ENCODE measurements at regions not wholly inside any gene's neighbourhood (a gene's known extent, or its start where the extent isn't known, plus 50 kb on each side); places are given as distances from the start of the nearest gene placed in this dataset.

DNA sequence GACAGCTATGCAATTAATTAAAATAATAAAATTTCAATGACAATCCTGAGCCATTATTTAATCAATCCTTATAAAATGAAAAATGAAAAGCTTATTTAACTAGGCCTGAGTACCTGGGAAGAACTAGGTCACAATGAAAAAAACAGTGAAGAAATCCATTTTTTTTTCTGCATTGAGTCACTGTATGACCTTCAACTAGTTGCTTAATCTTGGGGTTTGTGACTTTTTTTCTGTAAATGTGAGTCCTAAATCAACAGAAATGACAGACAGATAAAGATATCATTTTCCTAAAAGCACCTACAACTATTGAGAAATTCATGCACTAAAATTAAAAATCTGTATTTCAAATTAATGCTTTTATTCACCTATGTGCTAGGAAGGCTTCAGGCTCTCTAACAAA is 96.8 kb downstream of the TMEM26 start:
- intact Hi-C loops (cut with DNase I) = no loop called here
- DNase-seq (ENCODE audit: missing footprints) = no peak
- ATAC-seq = no peak

DNA sequence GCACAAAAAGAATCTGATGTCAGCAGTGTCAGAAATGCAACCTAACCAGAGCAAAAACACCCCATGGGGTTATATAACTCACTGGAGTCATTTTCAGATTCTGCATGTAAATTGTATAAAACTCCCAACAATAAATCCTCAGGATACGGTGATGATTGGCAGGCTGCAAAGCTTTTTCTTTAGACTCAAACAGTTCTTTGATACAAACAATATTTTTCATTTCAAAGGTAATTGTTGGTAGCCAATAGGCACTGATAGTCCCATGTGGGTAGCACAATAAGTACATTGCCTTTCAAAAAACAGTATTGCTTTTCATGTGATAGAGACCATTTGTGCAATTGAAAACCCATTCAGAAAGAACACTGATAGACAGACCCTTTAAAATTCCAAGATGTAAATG is 98.0 kb downstream of the TMEM26 start:
- intact Hi-C loops (cut with DNase I) = no loop called here

DNA sequence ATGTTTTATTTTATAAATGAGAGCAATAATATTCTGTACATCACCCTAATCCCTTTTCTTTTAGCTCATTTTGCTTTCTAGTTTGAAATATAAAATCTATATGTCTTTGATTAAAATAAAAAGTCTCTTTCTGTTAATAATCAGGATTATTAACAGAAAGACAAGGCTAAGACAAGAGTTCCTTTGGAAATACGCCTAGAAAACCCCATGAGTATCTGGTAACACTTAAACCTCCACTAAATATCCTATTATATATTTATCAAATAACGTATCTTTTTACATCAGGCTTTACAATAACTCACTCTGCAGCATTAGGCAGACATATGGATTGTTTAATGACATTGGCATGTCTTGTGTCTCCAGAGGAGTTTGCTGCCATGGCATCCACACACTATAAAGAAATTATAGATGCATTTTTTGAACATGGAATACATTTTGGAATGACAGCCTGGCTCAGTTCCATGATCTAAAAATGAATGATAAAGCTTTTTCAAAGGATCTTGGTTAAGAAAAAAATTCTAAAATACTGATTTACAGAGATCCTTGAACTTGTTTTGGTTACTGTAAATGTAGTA is 98.7 kb downstream of the TMEM26 start:
- DNase-seq (ENCODE audit: missing footprints) = no peak
- intact Hi-C loops (cut with DNase I) = no loop called here
- ATAC-seq = no peak

More for the DNA sequence above, 98.0 kb downstream of the TMEM26 start:
- ATAC-seq (no peak), DNase-seq (ENCODE audit: missing footprints) (no peak)

DNA sequence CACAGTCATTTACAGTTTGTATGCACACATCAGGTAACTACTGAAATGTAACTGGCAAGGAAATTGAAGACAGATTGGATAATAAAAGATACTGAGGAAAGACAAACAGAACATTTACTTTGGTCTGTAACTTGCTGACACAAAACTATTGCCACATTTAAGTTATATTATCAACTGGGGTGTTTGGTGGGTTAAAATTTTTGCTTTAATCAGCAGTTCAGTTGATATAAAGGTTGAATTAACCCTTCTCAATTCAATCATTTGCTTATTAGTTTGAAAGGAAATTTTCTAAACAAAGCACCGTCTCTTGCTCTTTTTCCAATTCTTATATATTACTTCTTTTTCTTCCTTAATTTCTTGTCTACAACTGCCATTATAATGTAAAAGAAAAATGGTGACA is 102.4 kb downstream of the TMEM26 start:
- no peak for DNase-seq (ENCODE audit: missing footprints)
- ATAC-seq = no peak
- intact Hi-C loops (cut with DNase I) = no loop called here

DNA sequence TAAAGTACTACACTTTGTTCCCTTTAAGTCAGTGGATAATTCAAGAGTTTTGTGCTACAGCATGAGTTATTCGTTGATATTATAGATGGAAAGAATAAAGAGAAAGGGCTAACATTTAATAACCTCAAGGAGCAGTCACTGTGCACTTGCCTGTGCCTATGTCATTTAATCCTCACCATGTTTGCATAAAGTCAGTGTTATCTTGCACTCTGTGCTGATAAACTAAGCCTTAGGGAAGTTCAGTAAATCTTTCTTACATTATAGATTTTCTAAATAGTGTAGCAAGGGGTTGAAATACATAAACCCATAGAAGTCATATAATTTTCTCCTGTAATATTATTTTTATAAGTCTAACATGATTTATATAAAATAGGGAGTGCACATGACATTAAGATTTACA is 103.1 kb downstream of the TMEM26 start:
- DNase-seq (ENCODE audit: missing footprints) (no peak), ATAC-seq (no peak)
- intact Hi-C loops (cut with DNase I) = no loop called here

DNA sequence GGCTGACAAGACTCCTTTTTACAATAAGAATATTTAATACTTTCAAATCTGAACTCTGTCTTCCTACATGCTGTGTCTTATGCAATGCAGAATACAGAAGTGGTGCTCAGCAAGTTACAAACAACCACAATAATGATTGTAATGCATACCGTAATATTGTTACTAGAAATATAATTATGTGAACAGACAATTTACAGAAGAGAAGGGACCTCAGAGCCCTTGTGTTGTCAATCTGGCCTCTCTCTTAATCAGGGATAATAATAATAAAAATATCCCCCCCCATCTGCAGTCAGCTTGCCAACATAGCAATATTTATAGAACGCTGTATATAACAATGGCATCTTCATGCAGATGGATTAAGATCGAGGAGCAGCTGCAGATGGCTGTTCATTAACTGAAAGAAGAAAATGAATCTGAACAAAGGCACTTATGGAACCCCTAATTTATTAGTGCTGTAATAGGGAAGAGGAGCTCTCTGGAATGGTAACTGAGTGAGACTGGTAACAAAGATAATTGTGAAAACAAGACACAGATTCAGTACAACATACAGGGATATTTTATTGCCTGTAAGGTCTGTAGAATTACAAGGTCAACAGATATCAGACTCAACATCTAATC is 106.3 kb downstream of the TMEM26 start:
- intact Hi-C loops (cut with DNase I) = no loop called here
- no peak for DNase-seq (ENCODE audit: missing footprints)
- ATAC-seq = no peak

DNA sequence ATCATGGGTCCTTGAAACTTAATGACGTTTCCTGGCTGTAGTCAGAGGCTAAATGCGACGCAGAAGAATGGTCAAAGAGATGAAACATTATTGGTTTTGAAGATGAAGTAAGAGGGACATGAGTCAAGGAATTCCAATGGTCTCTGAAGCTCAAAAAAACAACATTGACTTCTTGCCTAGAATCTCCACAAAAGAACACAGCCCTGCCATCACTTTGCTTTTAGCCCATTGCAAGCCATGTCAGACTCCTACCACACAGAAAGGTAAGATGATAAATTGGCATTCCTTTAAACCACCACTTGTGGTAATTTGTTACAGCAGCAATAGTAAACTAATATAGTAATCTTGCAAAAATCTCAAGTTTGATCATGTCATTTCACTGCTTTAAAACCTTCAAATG is 109.4 kb downstream of the TMEM26 start:
- ATAC-seq = no peak
- DNase-seq (ENCODE audit: missing footprints) = no peak
- intact Hi-C loops (cut with DNase I) = no loop called here

DNA sequence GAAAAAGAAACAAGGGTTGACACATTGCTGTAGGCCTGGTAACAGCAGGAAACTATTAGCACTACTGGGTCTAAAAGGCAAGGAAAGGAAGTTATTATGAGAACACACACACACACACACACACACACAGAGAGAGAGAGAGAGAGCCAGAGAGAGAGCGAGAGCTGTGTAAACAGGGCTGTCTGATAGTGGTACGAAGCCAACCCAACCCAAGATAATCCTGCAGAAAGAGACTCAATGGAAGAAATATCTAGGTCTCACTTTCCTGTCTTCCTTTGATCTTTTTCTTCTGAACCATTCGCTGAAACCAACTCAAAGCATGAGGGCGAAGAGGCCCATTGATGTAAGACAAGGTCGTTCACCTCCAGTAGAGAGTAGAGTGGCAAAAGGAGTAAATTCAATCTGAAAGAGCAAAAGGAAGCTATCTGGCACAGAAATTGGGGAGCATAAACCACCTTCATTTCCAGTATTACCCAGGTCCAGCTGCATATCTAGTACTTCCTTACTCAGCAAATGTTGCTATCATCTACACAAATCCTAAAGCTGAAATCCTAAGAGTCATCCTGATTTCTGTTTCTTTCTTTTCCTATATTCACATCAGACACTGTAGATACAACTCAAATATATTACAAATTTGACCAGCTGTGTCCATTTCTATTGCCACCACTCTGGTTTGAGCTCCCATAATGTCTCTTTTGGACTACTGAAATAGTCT is 110.2 kb downstream of the TMEM26 start:
- DNase-seq (ENCODE audit: missing footprints) (no peak), ATAC-seq (no peak)
- intact Hi-C loops (cut with DNase I) = no loop called here

DNA sequence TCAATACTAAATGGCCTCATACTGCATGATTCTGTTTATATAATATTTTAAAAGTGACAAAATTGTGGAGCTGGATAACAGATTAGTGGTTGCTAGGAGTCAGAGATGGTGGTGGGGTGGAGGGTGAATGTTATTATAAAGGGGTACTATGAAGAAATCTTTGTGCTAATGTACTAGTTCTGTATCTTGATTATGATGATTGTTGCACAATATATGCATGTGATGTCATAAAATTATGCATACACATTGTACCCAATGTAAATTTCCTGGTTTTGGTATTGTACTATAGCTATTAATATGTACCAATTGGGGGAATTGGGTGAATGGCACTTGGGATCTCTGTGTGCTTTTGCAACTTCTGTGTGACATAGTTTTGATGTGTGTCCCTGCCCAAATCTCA is 112.2 kb downstream of the TMEM26 start:
- DNase-seq (ENCODE audit: missing footprints) (no peak), ATAC-seq (no peak)
- intact Hi-C loops (cut with DNase I) = no loop called here

DNA sequence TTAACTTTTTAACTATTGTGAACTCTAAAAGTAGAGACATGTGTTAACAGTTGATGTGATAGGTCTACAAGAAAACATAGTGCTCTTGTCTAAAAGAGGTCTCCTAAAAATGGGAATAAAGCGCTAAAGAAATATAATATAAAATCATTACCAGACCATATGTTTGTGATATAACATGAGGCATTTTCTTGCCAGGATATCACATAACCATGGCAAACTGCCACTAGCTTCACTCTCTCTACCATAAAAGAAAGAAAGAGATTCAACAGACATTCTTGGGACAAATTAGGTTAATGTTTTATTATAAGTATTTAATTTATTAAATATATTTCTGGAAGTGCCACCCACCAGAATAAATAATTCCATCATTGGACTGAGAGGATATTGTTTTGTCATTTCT is 115.0 kb downstream of the TMEM26 start:
- ATAC-seq (no peak), DNase-seq (ENCODE audit: missing footprints) (no peak)
- intact Hi-C loops (cut with DNase I) = no loop called here

DNA sequence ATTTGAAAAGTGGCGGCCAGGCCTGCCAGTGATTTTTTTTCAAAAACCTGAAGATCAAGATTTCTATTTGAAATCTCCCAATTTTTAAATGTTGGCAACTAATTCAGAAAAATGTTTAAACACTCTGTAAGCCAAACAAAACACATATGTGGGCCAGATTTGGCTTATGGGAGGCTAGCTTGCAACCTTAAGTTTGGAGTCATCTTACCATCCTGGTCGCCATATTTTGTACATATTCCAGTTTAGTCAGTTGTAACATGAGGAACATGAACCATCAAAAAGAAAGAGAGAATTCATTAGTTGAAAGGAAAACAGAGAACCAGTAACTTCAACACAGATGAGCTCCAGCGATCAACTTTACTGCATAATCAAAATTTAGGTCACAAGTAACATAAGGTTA is 115.4 kb downstream of the TMEM26 start:
- ATAC-seq = no peak
- DNase-seq (ENCODE audit: missing footprints) = no peak
- intact Hi-C loops (cut with DNase I) = no loop called here

DNA sequence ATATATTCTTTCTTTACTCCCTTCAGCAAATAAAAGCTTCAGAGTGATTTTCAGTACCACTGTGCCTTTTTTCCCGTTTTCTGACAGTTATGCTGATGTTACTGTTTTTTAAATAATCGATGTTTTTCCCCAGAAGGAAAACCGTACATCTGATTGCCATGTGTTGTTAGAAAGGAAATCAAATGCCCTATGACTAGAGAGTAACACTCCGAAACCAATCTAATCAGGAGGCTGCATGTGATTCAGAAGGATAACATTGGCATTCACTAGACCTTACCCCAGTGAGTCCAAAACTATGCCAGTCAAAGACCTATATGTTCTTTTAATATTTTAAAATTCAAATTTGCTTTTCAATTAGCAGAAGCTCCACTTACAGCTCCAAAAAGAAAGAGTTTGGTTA is 116.3 kb downstream of the TMEM26 start:
- DNase-seq (ENCODE audit: missing footprints) (no peak), ATAC-seq (no peak)
- intact Hi-C loops (cut with DNase I) = no loop called here

DNA sequence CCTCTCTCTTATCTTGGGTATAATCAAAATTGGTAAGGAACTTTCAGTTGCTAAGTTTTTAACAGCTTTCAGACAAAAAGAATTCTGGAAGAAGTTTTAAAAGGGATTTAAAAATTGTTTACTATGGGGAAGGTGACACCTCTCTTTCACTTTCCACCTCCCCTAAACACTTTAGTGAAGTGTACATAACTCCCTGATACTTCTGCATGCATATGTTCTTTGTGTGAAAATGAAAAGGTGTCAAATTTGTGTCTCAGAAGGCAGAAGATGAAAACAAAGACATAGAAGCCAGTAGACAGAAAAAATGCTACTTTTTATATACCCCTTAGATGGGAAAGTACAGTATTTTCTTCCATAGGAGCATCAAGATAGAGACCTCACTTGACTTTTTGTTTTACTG is 117.8 kb downstream of the TMEM26 start:
- intact Hi-C loops (cut with DNase I) = no loop called here
- ATAC-seq (no peak), DNase-seq (ENCODE audit: missing footprints) (no peak)

DNA sequence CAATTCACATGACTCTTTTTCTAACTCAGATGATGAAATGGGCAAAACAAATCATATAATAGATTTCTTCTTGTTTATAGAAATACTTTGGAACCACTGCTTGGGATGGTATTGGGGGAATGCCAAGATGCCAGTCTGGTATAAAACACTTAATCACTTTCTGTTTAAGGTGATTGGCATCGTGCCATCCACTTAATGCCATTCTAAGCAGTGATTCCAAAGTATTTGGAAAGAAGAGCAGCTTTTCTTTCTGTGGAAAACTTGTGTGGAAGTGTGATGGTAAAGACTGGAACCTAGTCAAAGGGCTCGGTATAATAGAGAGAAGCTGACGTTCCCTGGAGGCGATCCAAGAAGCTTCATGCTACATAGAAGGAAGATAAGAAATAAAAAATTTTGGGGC is 120.6 kb downstream of the TMEM26 start:
- intact Hi-C loops (cut with DNase I) = no loop called here
- no peak for DNase-seq (ENCODE audit: missing footprints)
- ATAC-seq = no peak

DNA sequence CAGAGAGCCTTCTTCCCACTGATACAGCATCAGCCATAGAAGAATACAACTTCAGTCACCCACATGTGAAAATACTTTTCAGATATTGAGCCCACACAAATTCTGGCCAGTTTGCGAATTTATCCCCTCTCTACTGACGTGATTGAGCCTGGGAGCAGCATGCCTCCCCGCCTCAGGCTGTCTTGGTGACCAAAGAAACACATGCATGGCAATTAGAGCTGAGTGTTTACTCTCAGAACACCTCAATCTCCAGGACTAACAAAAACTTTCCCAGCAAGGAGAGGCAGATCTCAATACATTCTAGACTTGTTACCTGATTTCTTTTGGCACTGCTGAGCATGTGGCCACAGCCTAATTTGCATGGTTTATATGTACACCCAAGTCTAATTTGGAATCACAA is 122.5 kb downstream of the TMEM26 start:
- intact Hi-C loops (cut with DNase I) = no loop called here
- DNase-seq (ENCODE audit: missing footprints) (no peak), ATAC-seq (no peak)

DNA sequence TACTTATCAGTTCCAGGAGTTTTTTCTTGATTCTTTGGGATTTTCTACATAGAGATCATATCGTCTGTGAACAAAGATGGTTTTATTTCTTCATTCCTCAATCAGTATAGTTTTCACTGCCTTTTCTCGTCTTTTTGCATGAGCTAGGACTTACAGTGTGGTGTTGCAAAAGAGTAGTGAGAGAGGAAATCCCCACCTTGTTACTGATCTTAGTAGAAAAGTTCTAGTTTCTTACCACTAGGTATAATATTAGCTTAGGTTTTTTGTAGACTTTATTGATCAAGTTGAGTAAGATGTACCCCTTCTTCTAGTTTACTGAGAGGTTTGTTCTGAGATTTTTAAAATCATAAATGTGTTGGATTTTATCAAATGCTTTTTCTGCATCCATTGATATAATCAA is 123.3 kb downstream of the TMEM26 start:
- DNase-seq (ENCODE audit: missing footprints) = no peak
- intact Hi-C loops (cut with DNase I) = no loop called here
- ATAC-seq = no peak

DNA sequence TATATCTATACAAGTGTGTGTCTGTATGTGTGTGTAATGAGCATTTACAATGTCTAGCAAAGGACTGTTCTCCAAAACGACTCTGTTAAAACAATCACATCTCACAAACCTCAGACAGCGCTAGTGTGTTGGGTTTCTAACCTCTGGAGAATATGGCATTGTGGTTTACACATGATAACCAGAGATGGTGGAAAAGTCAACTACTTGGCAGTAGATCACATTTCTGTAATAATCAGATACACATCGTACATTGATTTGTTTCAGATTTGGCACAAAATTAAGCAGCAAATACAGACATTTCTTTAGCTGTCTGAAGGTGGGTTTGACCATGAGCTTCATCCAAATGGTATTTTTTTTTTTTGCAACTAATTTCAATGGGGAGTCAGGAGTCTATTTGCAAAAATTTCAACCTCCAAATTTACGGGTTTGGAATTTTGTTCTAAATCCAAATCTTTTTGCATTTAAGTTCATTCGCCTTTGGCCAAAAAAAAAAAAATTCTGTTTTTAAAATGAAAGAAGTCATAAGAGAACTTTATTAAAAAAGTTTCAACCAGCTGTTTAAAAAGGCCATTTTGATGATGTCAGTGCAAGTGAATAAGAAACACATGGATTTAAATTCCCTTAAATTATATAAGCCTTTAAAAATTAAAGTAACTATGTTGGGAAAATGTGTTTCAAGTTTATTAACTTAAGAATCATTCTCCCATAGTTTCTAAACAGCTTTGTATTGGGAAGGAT is 127.8 kb downstream of the TMEM26 start:
- DNase-seq (ENCODE audit: missing footprints) (no peak), ATAC-seq (no peak)
- intact Hi-C loops (cut with DNase I) = no loop called here

DNA sequence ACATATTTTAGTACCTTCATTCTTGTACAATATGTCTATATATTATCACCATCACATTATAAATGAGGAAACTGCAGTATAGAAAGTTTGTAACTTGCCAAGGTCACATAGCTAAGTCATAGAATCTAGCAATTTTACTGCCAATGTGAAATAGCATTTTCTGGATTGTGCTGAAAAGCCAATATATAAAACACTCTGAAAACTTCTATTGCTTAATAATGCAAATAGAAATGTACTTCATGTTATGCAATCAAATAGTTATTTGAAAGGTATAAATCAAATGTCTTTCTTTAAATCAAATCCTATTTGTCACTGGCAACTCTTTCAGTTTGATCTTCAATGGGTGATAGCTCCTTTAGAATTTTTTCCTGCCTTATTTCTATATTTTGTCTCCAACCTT is 129.5 kb downstream of the TMEM26 start:
- DNase-seq (ENCODE audit: missing footprints) (no peak), ATAC-seq (no peak)
- intact Hi-C loops (cut with DNase I) = no loop called here

DNA sequence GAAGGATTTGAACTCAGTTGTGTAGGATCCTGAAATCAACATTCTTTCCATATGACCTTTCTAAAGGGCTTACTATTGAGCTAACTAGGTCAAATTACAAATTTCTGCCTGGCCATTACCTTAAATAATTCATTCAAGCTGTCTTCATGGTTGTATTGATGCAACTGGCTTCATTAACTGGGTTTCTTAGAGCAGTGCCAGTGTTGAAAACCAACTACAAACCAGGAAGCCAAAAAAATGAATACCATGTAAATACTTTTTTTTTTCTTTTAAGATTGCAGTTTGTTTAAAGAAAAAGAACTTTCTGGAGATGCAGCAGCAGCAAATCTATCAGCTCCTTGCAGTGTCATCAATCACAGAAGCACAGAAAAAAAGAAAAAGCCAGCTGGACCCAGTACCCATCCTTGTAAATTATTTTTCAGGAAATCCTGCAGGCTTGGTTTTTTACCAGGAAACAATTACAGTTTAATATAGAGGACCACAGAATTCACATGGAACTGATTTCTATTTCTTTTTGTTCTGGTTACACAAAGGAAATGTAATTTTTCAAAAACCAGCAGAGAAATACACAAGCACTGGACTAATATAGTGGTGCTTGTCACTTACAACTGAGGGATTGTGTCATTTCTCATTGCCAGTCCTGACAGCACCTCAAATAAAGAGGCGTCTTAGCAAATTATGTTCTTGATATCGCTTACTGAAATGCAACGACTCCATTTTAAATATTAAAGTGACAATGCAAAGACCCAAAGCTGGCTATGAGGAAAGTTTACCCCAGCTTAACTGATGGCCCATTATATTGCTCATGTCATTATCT is 131.9 kb downstream of the TMEM26 start:
- intact Hi-C loops (cut with DNase I) = no loop called here
- DNase-seq (ENCODE audit: missing footprints) = no peak
- ATAC-seq = no peak

Measured in Right ventricle myocardium inferior (tissue), 1 donor.